LNCAP (cell line): ENCODE measurements at regions not wholly inside any gene's neighbourhood (a gene's known extent, or its start where the extent isn't known, plus 50 kb on each side); places are given as distances from the start of the nearest gene placed in this dataset.

Experiments
- TF ChIP-seq, protein P1 (sequence below): fragments of 450-650 bp; IDR thresholded peaks from 2 replicates; pipeline ENCODE4 v1.5.1; 2017; ENCODE audit warnings: mild to moderate bottlenecking

DNA sequence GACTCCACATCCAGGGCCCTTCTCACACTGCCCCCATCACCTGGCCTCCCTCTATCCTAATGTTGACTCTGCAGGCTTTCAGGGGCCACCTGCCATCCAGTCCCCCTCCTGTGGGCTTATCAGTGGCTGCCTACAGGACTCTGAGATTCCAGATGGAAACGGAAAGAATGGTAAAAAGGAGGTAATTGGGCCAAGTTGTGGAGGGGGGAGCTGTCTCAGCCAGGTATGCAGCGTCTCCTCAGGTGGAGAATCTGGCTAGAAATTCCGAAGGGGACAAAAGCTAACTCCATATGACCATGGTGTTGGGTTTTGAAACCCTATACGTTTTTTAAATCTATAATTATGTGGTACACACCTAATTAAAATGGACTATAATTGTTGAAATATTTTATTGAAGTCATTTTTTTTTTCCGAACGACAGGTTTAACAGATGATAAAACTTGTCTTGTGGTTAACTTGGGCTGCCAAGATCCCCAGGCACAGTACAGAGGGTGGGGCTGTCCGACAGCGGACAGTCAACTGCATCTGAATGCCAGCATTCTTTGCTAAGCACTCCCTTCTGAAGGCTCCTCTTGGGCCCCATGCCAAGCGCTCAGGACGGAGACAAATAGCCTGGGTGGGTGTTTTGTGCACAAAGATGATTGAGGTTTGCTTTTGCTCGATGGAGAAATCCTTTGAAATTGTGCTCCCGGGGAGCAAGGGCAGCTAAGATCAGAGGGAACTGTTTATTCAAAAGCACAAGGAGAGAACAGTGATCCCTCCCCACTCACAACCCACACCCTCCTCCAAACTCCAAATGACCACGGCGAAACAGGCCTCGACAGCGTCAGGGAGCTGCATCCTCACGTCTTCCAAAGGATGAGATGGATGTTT lies 365.6 kb downstream of the BCL11B start:
- TF ChIP-seq, protein P1, sequence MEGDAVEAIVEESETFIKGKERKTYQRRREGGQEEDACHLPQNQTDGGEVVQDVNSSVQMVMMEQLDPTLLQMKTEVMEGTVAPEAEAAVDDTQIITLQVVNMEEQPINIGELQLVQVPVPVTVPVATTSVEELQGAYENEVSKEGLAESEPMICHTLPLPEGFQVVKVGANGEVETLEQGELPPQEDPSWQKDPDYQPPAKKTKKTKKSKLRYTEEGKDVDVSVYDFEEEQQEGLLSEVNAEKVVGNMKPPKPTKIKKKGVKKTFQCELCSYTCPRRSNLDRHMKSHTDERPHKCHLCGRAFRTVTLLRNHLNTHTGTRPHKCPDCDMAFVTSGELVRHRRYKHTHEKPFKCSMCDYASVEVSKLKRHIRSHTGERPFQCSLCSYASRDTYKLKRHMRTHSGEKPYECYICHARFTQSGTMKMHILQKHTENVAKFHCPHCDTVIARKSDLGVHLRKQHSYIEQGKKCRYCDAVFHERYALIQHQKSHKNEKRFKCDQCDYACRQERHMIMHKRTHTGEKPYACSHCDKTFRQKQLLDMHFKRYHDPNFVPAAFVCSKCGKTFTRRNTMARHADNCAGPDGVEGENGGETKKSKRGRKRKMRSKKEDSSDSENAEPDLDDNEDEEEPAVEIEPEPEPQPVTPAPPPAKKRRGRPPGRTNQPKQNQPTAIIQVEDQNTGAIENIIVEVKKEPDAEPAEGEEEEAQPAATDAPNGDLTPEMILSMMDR = no peak

GRCh38 chr14:98907271-98907670 lies 364.7 kb downstream of the BCL11B start:
- TF ChIP-seq, protein P1 = no peak

- TF ChIP-seq, protein P1 = no peak
Observed at GRCh38 chr14:98908050-98908449, 363.9 kb downstream of the BCL11B start.

- TF ChIP-seq, protein P1 = no peak
Observed at GRCh38 chr14:98909251-98909944, 362.6 kb downstream of the BCL11B start.

DNA sequence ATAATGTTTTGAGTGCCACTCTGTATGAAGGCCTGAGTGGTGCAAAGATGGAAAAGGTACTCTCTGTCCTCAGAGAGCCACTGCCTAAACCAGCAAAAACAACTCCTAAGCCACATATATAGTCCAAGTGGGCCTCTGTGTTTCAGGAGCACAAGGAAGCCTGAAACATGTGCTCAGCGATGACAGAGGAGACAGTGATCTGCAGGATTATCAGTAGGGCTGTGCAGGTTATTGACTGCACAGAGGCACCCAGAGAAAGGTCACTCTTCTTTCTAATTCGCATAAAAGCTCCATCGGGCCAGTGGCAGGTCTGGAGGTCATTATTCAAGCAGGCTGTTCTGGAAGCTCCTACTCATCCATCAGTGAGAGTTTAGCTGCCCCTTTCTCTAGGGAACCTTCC lies 361.9 kb downstream of the BCL11B start:
- TF ChIP-seq, protein P1 = no peak

DNA sequence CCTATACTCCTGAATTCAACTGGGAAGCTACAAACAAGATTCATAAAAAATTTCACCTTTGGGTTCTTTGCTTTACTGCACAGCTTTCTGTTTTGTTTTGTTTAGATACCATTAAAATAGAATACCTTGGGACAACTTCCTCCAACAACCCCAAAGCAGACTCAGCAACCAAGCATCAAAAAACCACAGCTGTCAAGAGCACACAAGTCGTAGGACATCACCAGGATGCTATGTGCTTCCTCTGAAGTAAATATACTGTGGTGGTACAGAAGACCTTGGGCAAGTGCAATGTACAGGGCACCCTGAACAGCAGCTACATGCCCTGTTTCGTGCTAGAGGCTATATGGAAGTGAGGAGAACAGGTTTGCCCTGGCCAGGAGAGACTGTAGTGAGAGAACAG lies 359.3 kb downstream of the BCL11B start:
- TF ChIP-seq, protein P1 = no peak

DNA sequence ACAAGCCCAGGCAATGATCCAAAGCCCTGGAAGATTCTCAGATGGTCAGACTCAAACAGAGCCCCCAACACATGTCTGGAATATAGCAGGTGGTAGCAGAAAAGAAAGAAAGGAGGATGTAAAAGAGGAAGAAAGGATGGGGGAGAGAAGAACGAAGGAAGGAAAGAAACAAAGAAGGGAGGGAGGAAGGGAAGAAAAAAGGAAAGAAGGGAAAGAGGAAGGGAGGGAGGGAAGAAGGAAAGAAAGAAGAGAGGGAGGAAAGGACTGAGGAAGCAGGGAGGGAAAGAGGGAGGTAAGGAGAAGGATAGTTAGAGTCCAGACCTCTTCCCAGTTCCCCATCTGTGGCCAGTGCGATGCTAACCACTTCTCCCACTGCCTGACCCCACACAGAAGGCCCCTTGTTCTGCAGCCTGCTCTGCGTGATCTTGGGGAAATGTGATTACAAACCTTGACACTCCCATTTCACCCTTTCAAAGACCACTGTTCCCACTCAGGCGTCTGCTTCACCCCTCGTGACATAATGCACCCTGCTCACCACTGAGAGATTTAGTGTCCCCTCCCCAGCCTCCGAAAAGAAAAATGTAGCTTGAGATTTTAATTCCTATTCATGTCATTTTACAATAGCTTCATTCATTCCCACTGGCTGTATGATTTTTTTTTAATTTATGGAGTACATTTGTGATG lies 357.9 kb downstream of the BCL11B start:
- TF ChIP-seq, protein P1 = no peak
